HG03139 (cell line): ENCODE measurements at regions not wholly inside any gene's neighbourhood (a gene's known extent, or its start where the extent isn't known, plus 50 kb on each side); places are given as distances from the start of the nearest gene placed in this dataset.
"Not testable (repeated sequence)": the region's sequence is repeated elsewhere in the genome, so short reads cannot be mapped to it uniquely, and the experiment has no call there.

Source experiments
- ATAC-seq: cut with Tn5 transposase; IDR thresholded peaks from one replicate; pipeline ENCODE4 v1.9.1; 2021; ENCODE audit not compliant: unreplicated experiment

DNA sequence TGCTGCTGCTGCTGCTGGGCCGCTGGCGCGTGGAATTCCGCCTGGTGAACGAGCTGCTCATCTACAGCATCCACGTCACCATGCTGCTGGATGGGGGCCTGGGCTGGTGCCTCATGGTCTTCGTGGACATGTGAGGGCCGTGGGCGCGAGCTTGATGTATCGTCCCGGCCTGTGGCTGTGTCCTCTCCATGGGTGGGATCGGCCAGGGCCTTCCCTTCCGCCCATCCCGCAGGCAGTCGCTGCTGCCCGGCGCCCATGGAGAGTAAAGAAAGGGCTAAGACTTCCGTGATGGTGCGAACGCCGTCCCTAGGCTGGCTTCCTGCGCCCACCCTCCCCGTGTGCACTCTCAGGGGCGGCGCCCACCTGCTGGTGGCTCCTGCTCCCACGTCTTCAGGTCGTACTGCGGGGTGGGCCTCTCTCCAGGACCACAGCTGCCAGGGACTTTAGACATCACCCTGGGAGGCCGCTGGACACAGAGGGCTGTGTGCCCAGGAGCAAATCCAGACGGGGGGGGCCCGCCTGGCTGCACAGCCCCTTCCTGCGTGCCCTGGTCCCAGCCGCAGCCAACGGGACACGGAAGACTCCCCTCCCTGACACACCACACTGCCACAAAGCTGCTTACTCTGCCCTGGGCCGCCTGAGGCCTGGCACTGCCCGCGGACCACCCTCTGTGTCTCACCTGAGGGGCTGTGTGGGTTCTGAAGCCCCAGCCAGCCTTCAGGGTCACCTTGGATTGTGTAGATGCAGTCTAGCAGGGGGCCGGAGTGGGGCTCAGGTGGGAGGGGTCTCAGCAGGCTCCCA lies 167.5 kb downstream of the SEPTIN7 start:
- ATAC-seq, result no peak

DNA sequence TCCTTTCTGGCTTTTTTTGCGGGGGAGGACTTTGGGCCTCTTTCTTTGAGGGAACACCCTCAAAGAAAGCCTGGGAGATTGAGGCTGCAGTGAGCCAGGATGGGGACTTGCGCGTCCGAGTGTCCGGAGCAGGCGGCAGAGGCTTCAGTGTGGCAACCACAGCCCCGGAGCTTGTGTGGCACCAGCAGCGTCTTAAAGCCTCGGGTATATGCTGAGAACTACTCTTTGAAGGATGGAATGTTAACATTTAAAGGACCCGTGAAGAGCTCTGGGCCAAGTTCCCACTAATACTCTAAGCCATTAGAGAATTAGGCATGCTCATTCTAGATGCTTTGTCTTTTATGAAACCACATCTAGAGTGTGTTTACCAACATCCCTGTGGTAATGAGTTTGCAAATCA lies 168.2 kb downstream of the SEPTIN7 start:
- no peak for ATAC-seq

DNA sequence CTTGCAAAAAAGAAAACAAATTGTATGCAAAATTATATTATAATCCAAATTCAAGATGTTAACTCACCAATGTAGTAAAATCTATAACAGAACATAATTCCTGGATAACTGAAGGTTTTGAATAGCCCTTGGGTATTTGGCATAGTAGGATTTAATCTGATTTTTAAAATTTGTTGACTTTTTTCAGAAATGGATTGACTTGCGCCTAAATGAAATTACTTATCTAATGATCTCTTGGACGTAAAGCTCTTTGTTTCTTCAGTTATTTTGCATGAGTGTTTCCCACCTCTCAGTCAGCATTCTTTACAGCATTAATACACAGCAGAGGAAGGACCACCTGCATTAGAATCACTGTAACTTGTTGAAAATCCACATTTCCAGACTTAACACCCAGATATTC lies 169.6 kb downstream of the SEPTIN7 start:
- no peak for ATAC-seq

DNA sequence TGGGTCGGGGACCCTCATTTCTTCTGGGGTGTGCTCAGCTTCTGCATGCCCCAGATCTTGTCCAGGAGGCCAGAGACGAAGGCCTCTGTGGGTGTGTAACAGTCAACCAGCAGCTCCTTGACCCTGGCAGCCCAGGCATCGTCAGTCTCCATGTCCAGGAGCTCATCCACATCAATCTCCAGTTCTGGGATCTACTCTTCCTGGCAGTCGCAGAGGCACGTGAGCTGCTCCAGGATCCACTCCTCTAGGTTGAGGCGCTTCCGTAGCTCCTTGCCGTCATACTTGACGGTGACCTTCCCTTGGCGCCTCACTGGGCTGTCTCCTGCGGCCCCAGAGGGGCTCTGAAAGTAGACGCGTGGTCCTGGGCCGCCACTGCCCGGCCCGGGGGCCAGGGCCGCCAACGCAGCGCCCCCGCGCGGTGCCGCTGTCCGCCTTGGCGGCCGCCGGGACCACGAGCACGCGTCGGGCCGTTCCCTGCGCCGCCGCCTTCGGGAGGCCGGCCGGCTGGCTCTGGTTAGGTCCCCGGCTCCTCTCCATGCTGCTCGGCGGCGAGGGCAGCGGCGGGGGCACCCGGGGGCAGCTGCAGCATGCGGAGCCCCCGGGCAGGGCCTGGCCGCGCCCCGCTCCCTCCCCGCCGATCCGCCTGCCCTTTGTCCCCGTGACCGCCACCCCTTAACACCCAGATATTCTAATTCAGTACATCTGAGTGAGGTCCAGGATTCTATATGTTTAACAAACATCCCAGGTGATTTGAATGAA lies 170.5 kb downstream of the SEPTIN7 start:
- no peak for ATAC-seq

- ATAC-seq, result no peak
Observed at GRCh38 chr7:35975851-35976454, 175.1 kb downstream of the SEPTIN7 start.

- ATAC-seq, result not testable (repeated sequence)
Observed at GRCh38 chr7:35978816-35979640, 174.0 kb upstream of the EEPD1 start.

DNA sequence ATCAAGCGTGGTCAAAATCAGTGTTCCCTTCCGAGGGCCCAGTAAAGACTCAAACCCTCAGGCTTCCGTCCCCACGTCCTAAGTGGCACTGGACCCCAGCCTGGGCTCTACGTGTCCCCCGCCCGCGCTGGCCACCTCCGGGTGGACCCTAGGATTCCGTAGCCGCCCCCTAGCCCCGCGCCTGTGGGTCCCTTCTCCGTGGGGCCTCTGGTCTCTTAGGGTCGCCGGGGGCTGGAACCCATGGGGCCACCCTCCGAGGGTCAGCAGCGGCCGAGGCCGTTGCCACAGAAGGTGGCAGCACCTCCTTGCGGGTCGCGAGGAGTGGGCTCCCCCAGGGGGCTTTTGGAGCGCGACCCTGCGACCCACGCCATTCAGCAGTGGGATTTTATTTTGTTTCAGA lies 170.5 kb upstream of the EEPD1 start:
- no peak for ATAC-seq

DNA sequence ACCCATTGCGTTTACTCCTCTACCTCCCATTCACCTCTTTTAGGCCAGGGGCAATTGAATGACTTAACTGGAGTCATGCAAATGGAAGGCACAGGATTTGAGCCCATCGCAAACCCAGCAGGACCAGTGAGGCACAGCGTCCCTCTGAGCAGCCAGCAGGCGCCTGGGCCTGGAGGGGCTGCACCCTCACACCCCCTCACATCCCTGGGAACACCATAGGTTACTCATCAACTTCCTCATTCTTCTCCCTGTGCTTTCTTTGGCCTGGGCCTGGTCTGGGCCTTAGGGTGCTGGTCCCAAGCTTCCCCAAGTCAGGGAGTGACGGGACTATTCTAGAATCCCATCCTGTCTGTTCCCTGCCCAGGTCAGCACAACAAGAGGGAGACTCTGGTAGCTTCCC lies 169.4 kb upstream of the EEPD1 start:
- ATAC-seq, result no peak

- peak; percentile 82 for ATAC-seq
Observed at GRCh38 chr7:35985126-35985754, 167.8 kb upstream of the EEPD1 start.

DNA sequence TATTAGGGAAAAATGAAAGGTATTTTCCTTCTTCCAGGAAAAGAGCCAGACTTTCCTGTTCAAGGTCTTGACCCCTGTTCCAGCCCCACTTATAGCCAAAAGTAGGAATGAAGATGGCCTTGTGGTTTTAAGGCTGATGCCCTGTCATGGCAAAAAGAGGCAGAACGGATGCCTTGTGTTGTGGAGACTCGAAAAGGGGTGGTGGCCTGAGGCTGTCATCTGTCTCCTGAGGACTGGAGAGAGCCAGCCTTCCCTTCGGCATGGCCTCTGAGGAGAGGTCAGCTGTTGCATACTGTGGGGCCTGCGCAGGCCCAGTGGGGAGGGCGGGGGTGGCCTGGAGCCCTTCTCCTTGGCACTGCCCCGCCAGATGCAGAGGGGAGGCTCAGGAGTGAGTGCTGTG lies 166.0 kb upstream of the EEPD1 start:
- no peak for ATAC-seq

DNA sequence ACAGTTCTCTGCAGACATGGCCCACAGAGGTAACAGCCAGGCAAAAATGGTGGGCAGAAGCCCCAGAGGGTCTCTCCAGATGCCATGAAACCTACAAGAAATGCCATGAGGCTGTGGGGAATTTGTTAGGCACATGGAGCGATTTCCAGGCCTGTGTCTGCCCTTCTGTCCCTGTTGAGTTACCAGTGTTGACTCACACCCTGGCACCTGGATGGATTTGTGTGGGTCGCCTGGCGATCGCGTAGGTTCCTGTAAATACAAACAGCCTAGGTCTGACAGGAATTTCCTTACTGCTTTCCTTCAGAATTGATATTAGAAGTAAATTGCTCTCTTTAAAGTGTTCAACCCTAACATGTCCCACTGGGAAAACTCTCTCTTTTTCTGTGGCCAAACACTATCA lies 164.9 kb upstream of the EEPD1 start:
- ATAC-seq, result no peak

GRCh38 chr7:35988818-35989217 lies 164.2 kb upstream of the EEPD1 start:
- ATAC-seq, result no peak

GRCh38 chr7:35991511-35992232 lies 161.4 kb upstream of the EEPD1 start:
- ATAC-seq, result no peak

DNA sequence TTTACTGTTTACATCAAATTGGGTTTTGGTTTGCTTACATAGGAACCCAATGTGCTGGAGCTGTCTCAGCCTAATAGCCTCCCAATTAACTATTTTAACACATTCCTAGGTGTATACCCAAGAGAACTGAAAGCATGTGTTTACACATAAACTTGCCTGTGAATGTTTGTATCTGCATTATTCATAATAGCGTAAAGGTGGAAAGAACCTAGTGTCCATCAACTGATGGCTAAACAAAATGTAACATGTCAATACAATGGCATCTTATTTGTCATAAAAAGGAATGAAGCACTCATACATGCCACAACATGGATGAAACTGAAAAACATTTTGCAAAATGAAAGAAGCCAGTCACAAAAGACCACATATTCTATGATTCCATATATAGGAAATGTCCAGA lies 160.6 kb upstream of the EEPD1 start:
- ATAC-seq, result no peak

DNA sequence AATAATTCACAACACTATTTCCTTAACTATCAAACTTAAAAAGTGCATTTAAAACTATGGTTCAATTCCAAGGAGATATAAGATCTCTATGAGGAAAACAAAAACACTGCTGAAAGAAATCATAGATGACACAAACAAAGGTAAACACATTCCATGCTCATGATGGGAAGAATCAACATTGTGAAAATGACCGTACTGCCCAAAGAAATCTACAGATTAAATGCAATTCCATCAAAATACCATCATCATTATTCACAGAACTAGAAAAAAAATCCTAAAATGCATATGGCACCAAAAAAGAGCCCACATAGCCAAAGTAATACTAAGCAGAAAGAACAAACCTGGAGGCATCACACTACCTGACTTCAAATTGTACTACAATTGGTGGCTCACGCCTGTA lies 159.9 kb upstream of the EEPD1 start:
- no peak for ATAC-seq

- ATAC-seq, result no peak
Observed at GRCh38 chr7:35993676-35994606, 159.1 kb upstream of the EEPD1 start.

DNA sequence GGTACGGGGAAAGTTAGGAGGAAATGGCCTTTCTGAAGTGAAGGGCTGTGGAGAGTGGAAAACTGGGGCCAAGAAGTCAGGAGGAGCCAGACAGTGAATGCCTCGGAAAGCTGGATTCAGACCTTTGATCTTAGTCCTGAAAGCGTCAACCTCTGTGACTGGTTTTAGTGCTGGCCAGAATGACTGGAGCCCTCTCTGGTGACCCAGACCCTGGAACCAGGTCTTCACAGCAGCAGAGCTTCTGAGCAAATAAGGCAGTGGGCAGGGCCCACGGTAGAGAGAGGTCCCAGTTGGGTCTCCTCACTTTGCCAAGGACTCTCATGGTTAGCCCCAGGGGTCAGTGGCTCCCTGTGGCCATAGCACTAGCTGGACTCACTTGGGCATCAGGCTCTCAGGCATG lies 157.7 kb upstream of the EEPD1 start:
- no peak for ATAC-seq

DNA sequence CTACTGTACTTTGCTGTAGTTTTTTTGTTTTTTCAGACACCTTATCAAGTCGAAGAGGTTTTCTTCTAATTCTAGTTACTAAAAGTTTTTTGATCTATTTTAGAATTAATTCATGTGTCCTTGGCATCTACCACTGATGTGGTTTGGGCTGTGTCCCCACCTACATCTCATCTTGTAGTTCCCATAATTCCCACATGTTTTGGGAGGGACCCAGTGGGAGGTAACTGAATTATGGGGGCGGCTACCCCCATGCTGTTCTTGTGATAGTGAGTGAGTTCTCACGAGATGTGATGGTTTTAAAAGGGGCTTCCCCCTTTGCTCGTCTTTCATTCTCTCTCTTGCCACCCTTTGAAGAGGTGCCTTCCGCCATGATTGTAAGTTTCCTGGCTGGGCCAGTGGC lies 154.6 kb upstream of the EEPD1 start:
- no peak for ATAC-seq

DNA sequence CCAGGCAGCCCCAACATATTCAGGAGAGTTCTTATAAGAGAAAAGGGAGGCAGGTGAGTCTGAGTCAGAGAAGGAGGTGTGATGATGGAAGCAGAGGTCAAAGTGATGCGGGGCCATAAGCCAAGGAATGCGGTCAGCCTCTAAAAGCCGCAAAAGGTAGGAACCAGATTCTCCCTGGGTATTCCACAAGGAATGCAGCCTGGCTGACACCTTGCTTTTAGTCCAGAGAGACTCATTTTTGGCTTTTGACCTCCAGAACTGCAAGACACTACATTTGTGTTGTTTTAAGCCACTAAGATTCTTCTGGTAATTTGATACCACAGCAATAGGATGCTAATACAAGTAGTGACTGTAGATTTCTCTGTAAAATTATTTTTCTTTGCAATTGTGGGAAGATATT lies 151.5 kb upstream of the EEPD1 start:
- ATAC-seq, result no peak
